ENCODE measurements at regions not wholly inside any gene's neighbourhood (a gene's known extent, or its start where the extent isn't known, plus 50 kb on each side); places are given as distances from the start of the nearest gene placed in this dataset.

GRCh38 chr6:140871911-140872310, 1260.8 kb upstream of the GJE1 start:
- DNase-seq (ENCODE audit: low read depth), result peak; percentile 20
- no peak overlapping the region for H3K4me3 ChIP-seq (ENCODE audit: low read depth, low read length)
- no peak for TF ChIP-seq CTCF (IDR thresholded peaks at IDR 0.05; ENCODE audit: insufficient read depth, low read length)

- no peak overlapping the region for H3K4me3 ChIP-seq (ENCODE audit: low read depth, low read length)
- TF ChIP-seq CTCF (IDR thresholded peaks at IDR 0.05; ENCODE audit: insufficient read depth, low read length), result no peak
- DNase-seq (ENCODE audit: low read depth), result no peak
These were observed 1265.4 kb upstream of the GJE1 start for GRCh38 chr6:140867336-140867735.

- DNase-seq (ENCODE audit: low read depth), result peak; percentile 13
- no peak overlapping the region for H3K4me3 ChIP-seq (ENCODE audit: low read depth, low read length)
- no peak for TF ChIP-seq CTCF (IDR thresholded peaks at IDR 0.05; ENCODE audit: insufficient read depth, low read length)
These were observed 1274.2 kb upstream of the GJE1 start for GRCh38 chr6:140858381-140858971.

- H3K4me3 ChIP-seq (ENCODE audit: low read depth, low read length), result no peak overlapping the region
- TF ChIP-seq CTCF (IDR thresholded peaks at IDR 0.05; ENCODE audit: insufficient read depth, low read length), result no peak
- DNase-seq (ENCODE audit: low read depth), result peak; percentile 88
These were observed 1274.9 kb upstream of the GJE1 start for GRCh38 chr6:140857739-140858380.

GRCh38 chr6:140855520-140855919, 1277.2 kb upstream of the GJE1 start:
- no peak for TF ChIP-seq CTCF (IDR thresholded peaks at IDR 0.05; ENCODE audit: insufficient read depth, low read length)
- DNase-seq (ENCODE audit: low read depth), result no peak
- no peak overlapping the region for H3K4me3 ChIP-seq (ENCODE audit: low read depth, low read length)

- TF ChIP-seq CTCF (IDR thresholded peaks at IDR 0.05; ENCODE audit: insufficient read depth, low read length), result no peak
These were observed 1278.4 kb upstream of the GJE1 start for GRCh38 chr6:140854318-140854717.

More at GRCh38 chr6:140854318-140854717, 1278.4 kb upstream of the GJE1 start:
- DNase-seq (ENCODE audit: low read depth), result peak; percentile 44
- no peak overlapping the region for H3K4me3 ChIP-seq (ENCODE audit: low read depth, low read length)
